GM18499 (cell line): ENCODE measurements at regions not wholly inside any gene's neighbourhood (a gene's known extent, or its start where the extent isn't known, plus 50 kb on each side); places are given as distances from the start of the nearest gene placed in this dataset.

Source experiments
- ATAC-seq: cut with Tn5 transposase; IDR thresholded peaks from one replicate; pipeline ENCODE4 v1.9.1; 2021; ENCODE audit warnings: moderate number of reproducible peaks; ENCODE audit not compliant: insufficient read depth, unreplicated experiment

DNA sequence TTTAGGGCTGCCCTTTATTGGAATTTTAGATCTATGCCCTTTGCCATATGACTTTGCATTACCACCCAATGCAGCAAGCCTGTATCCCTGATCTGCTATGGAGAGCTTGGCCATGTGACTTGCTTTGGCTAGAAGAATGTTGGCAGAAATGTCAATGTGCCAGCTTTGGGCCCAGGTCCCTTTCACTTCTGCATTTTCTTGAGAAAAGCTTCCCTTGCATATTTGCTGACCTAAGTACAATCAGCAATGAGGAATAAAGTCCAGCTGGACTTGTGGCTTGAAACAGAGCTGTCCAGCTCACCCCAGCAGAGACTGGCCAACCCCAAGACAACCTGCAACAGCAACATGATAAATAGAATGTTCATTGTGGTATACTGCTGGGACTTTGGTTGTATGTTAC lies 135.9 kb downstream of the PAH start:
- no peak for ATAC-seq

DNA sequence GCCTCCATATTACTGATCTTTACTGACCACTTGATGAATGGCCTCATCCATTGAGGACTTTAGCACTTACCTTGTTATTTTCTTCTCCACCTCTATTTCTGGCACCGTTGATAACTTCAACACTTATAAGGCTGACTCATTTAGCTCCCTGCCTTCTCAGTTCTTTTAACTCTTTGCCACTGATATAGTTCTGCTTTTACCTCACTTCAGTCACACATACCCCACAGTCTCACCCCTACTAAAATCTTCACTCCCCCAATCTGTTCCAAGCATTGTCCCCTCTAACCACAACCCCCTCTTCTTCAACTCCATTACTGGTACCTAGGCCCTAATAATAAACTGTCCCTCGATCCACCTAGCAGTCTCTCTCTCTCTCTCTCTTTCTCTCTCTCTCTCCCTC lies 141.0 kb downstream of the PAH start:
- ATAC-seq: peak; percentile 57

DNA sequence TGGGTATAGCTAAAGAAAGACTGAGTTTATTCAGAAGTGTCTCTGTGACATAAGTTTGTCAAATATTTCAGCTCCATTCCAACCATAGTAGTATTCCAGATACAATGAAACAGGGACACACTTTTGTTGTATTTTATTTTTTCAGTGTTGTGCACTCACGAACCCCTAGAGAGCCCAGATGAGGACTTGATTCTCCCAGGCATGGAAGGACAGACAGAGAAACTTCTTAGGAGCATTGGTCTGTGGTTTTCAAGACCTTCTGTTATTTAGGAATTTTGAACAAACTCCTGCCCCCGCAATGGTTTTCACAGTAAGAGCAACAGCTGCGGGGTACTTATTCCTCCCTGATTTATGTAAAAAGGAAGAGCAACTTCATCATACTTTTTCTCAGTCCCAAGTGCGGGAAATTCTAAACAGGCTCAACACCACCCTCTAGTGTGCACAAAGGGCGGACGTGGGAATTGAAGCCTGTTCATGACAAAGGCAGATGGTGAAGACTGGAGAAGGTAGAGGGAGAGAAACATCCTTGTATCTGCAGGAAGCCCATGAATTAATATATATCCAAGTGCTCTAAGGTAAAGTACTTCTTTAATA lies 147.6 kb downstream of the PAH start:
- no peak for ATAC-seq

DNA sequence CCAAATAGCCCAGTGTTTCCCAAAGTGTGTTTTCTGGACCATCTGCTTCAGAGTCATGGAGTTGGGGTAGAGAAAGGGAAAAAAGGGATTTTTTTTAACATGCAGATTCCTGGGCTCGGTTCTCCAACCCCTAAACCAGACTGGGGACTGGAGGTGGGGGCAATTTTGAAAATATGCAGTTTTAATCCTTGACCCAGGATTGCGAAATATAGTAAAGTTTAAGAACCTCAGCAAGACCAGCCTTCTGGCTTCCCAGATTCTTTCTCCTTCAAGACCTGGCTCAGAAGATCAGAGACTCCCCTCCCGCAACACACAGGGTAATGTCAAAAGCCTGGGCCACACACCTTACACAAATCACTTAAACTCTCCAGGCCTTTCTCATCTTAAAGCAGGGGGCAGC lies 150.1 kb downstream of the PAH start:
- ATAC-seq: no peak

DNA sequence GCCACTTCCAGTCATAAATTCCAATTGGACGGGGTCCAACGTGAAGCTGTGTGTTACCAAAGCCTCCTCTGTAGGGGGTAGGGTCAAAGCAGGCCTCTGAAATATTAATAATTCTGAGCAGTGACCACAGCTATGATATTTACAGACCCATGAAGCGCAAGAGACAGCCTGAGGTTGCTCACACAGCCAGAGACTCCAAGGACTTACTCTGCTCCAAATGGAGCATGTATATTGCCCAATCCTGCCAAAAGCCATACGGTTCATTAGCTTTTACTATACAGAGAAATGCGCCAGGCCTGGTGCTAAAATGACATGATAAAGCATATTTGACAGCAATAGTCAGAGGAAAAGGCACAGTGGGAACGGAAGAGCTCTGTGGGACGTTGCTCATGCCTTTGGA lies 151.3 kb downstream of the PAH start:
- ATAC-seq: no peak

DNA sequence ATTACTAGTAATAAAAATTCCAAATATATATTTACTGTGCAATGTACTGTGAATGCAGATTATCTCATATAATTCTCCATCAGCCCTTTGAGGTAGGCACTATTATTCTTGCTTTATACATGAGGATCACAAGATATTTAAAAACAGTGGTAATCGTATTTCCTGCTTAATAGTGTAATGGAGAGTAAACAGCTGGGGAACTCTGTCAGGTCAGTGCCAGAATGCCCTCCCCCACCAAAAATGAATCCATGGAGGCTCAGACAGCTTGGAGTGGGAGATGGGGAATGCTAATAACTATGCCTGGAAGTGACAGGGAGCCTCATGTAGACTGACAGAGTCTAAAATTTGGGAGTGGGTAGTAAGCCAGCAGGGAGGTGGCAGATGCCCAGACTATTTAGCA lies 153.6 kb downstream of the PAH start:
- ATAC-seq: no peak

DNA sequence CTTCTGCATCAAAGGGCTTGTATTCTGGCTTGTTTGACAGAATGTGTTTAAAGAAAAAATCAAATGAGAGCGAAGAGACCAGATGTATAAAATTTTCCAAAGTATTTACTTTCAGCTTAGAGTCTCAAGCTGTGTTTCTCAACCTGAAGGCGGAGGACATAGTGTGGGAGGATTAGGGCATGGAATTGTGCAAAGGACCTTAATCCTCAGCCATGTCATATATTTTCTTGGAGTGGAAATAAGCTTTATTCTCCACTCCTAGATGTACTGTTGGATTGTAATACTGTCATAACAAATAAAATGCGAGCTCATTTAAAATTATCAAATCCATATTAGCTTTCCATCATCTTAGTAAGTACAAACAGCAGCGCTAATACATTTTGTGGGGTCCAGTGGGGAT lies 154.0 kb downstream of the PAH start:
- no peak for ATAC-seq

DNA sequence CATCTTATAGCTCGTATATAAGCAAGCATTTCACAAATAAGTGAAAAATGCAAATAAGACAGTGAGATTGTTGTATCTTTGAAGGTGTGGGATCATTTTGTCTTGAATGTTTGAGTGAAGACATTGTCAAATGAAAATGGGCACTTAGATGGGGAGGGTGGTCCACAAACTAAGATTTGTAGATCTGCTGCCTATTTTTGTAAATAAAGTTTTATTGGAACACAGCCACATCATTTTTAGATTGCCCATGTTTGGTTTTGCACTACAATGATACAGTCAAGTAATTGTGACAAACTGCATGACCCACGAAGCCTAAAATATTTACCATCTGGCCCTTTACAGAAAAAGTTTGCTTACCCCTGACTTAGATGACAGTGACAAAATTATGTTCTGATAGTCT lies 156.7 kb downstream of the PAH start:
- no peak for ATAC-seq

DNA sequence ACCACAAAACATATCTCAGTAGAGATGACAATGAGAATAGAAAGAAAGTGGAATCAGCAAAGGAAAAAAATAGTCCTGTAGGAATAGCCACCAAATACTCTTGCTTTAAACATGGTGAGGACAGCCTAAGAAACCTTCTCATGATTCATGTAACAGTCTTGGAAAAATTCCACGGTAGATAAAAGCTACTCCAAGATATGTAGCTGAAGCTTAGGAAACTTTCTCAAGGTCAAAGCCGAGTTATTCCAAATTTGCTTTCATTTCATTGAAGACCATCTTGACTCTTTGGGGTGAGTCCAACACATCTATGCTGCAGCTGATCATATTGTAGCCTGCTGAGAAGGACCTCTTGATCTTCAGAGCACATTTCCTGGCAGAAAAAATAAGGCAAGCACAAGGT lies 157.6 kb downstream of the PAH start:
- ATAC-seq: no peak

DNA sequence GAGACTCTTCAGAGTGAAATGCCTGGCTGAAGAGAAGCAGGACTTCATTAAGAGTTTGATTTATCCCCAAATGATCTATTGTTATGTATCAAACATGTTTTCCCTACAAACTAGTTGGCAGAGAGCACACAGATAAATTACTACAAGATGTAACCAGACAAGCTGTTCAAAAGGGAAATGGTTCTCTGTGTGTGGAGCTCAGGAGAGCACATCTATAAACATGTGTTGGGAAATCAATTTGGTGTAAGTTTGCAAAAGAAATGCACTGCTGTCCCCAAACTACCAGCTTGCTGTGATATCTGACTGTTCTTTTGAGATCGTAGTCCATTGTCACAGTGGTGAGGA lies 159.2 kb downstream of the PAH start:
- ATAC-seq: no peak

DNA sequence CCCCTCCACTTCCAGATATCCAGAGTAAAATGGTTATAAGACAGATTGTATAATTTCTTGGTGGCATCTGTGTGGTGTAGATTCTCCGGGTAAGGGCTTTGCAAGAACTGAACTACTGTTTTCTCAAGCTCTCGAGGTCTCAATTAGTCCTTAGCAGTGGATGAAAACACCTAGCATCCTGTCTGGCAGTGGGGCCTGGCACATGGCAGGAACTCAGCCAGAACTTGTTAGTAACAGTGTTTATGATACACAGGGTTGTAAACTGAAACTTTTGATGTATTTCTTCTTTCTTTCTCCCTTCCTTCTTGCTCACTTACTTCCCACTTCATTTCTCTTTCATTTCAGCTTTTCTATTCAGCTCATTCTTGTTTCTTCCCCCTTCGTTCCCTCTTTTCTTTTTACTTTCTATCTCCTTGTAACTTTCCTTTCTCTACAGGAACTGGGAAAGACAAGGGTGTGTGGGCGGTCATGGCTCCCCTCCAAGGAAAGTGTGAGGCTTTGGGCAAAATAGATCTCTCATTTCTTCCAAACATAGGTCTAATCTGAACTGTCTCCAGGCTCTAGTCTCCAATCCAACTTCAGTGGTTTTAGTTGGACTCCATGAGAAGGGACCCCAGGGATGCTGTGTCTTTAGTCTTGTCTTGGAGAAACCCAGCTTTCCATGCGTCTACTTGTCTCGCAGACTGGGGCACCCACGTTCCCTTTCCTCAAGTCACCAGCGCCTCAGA lies 159.7 kb downstream of the PAH start:
- ATAC-seq: no peak

DNA sequence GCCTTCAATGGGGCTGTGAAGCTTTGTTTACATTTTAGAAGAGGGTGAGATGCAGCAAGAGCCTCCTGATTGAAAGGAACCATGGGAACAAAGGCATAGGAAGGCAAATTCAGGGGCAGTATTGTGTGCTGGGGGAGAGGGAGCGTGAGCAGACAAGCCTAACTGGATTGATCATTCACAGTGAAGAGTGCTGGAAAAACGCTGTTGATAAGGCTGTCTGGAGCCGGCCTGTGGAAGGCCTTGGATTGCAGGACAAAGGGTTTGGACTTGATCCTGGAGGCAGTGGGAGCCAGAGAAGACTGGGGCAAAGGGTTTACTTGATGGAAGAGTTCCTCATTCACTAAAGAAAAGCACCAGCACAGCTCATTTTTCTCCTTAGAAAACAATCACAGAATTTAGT lies 160.5 kb downstream of the PAH start:
- no peak for ATAC-seq

DNA sequence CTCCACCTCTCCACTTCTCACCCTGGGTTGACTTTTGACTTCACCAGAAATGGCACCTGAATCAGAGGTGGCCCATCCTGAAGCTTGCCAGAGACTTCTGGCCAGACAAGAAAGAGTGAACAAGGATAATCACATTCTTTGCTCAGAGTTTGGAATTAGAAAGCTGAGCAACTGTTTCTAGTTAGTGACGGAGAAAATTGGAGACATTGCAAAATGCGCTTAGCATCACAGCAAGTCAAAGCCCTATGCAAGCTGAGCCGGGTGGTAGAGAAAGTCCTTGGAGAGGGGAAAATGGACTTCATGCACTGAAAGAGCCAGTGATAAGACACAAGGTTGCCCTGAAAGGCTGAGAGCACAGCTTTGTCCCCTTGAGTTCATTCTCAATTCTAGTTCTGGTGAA lies 161.8 kb downstream of the PAH start:
- no peak for ATAC-seq

DNA sequence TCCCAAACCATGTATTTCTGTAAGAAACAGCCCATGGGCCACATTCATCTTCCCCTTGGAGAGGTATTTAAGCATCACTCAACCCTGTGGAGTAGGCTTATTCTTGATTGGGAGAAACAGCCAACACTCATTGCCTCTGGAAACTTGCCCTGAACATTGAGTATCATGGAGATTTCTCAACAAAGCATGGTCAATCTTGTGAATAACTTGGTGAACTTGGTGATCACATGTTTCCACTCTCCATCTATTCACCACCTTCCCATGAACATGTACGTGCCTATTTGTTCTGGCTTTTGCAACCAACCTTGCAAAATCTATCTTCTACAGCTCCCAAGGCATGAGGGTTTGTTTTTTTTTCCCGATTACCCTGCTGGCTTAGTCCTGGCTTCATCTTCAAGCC lies 163.2 kb downstream of the PAH start:
- no peak for ATAC-seq

DNA sequence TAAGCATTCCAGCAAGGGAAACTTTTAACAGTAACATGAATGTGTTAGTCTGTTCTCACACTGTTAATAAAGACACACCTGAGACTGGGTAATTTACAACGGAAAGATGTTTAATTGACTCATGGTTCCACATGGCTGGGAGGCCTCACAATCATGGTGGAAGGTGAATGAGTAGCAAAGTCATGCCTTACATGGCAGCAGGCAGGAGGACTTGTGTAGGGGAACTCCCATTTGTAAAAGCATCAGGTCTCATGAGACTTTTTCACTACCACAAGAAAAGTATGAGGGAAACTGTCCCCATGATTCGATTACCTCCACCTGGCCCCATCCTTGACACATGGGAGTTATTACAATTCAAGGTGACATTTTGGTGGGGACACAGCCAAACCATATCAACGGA lies 168.3 kb downstream of the PAH start:
- no peak for ATAC-seq

DNA sequence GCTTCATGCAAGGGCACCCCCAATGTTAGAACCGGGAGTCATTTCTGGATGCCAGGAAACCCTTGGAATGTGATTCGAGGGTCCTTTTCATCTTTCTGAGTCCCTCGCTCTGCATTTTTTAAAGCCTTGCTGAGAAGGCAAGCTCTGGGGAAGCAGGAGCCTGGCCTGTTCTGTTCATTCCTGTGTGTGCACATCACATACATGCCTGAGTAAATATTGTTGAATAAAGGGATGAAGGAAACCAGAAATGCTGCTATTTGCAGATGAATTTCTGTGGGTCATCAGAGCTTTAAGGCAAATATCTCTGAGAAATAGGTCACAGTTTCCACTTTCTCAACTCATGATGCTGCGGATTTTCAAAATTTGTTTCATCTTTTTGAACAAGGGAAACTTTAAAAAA lies 170.1 kb downstream of the PAH start:
- no peak for ATAC-seq

DNA sequence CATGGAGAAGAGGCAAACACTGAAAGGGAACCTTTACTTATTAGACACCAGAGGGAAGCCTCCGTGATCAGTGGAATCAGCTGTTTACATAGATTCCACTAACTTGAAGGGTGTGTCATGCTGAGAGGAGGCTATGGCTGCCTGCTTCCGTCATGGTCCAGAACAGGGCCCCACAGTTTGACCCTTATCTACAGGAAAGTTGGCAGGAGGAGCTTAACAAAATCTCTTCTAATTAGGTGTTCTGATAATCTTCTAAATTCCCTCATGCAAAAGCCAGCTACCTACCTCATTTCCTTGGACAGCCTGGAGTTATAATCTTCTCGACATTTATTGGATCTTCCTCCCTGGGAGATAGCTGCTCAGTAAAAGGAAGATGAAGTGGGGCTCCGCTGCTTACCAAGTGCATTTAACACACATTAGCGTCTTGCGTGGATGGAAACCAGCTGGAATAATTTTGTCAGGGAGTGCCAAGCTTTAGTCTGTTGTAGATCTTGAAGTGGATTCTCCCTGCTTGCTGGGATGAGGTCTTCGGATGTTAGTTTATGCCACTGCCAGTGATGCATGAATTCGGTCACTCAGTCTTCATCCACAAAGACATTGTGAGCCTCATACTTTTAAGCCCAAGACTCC lies 171.0 kb downstream of the PAH start:
- ATAC-seq: no peak

DNA sequence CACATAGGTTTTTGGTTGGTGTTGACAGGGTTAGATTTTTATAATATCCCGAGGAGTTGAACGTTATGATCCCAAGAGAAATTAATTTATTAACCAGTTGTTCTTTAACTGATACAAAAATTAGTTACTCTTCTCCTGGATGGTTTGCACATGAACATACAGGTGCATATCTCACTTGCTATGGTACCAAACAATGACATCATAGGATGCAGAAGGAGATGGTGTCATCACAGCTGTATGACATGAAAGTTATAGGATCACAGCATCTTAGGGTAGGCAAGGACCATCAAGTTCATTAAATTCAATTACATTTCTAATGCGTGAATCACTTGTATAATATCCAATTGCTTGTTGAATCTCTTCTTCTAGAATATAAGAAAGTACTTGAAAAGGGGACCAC lies 175.8 kb downstream of the PAH start:
- no peak for ATAC-seq

DNA sequence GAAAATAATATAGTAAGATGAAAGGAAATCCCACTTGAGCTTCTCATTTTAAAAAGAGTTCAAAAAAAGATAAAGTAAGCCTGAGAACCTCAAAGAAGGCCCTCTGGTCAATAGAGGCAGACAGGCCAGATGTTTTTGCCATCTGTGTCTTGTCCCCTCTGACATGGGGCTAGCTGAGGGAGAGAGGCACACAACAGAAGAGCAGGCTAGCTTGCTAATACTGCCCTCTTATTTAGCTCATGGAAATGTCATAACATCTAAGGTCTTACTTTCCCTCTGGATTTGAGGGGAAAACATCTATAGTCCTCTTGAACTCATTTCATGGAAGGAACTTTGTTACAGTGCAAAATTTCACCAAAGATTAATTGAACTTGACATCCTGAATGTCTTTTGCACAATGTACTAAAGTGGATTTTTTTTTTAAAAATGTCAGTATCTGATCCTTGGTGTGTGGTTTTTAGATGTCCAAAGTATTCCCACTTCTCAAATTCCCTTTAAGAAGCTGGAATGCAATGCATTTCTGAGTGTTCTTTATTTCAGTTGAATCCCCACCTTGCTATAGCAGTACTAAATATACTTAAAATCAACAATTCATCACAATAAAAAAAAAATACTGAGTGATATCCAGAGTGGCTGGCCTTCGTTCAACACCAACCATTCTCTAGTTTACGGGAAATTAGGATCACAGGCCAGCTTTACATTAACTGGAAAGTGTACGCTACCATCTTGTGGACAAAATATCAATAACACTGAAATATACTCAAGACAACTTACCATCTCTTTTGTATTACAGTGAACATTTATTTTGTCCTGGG lies 176.7 kb downstream of the PAH start:
- no peak for ATAC-seq

DNA sequence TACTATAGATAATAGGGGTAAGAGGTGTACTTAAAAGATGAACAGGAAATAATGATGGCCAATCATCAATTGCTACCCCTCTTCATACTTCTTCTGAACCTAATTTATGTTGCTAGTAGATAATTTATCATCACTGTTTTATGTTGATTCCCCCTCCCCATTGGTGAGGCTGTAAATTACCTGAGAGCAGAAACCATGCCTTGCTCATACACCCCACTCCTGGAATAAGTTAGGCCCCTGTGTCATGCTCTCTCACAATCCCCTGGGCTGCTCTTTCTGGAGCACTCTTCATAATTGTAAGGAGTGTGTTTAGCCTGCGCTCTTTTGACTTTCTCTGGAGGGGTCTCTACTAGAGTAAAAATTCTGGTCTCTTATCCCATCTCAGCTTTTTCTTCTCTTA lies 180.7 kb downstream of the PAH start:
- ATAC-seq: no peak

DNA sequence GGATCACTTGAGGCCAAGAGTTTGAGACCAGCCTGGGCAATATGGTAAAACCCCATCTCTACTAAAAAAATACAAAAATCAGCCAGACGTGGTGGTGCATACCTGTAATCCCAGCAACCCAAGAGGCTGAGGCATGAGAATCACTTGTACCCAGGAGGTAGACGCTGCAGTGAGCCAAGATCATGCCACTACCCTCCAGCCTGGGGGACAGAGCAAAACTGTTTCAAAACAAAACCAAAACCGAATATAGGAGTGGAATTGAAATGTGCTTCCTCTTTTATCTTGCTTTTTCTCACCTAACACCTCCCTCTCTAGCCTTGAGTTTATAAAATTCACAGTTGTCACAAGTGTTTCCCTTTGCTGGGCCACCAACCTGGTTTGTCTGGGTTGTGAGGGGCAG lies 181.9 kb downstream of the PAH start:
- ATAC-seq: peak; percentile 89
